Activated T-helper 17 cell treated with anti-CD3 and anti-CD28 coated beads, Interleukin-2, amount 50 U/mL, for 72 hours (primary cell): ENCODE measurements at regions not wholly inside any gene's neighbourhood (a gene's known extent, or its start where the extent isn't known, plus 50 kb on each side); places are given as distances from the start of the nearest gene placed in this dataset.

ENCODE experiments used
- ATAC-seq: fragments of 150-1000 bp; cut with Tn5 transposase; replicated peaks from 2 replicates; pipeline ENCODE4 v1.10.0; 2021; ENCODE audit warnings: mild to moderate bottlenecking, moderate library complexity
- H3K27ac Mint-ChIP-seq: one replicate; pipeline ENCODE4 v1.8.0; 2022; ENCODE audit warnings: mixed read lengths
- H3K27me3 Mint-ChIP-seq: one replicate; pipeline ENCODE4 v1.8.0; 2022; ENCODE audit warnings: mixed read lengths
- H3K36me3 Mint-ChIP-seq: one replicate; pipeline ENCODE4 v1.8.0; 2022; ENCODE audit warnings: low read depth, mild to moderate bottlenecking, mixed read lengths
- H3K4me1 Mint-ChIP-seq: one replicate; pipeline ENCODE4 v1.8.0; 2022; ENCODE audit warnings: mixed read lengths
- H3K4me3 Mint-ChIP-seq: one replicate; pipeline ENCODE4 v1.8.0; 2022; ENCODE audit warnings: mild to moderate bottlenecking, mixed read lengths
- H3K9me3 Mint-ChIP-seq: one replicate; pipeline ENCODE4 v1.8.0; 2022; ENCODE audit warnings: mixed read lengths

- H3K4me1 Mint-ChIP-seq = no peaks in the 10 kb centered on the region
- H3K27ac Mint-ChIP-seq = no peak overlapping the region
- H3K36me3 Mint-ChIP-seq = no peaks in the 10 kb centered on the region
- peaks cover 14% of the 10 kb centered on the region for H3K9me3 Mint-ChIP-seq
- H3K4me3 Mint-ChIP-seq = no peak overlapping the region
- ATAC-seq = no peak
- H3K27me3 Mint-ChIP-seq = no peaks in the 10 kb centered on the region
Observed at GRCh38 chr11:79940974-79941735, 500.3 kb upstream of the TENM4 start.

- no peaks in the 10 kb centered on the region for H3K4me1 Mint-ChIP-seq
- no peak overlapping the region for H3K4me3 Mint-ChIP-seq
Observed at GRCh38 chr11:79940165-79940564, 499.3 kb upstream of the TENM4 start.

GRCh38 chr11:79939111-79939510 is 498.3 kb upstream of the TENM4 start:
- no peak for ATAC-seq
- peaks cover 14% of the 10 kb centered on the region for H3K9me3 Mint-ChIP-seq
- no peak overlapping the region for H3K4me3 Mint-ChIP-seq
- no peak overlapping the region for H3K27ac Mint-ChIP-seq
- no peaks in the 10 kb centered on the region for H3K27me3 Mint-ChIP-seq
- H3K36me3 Mint-ChIP-seq = no peaks in the 10 kb centered on the region
- no peaks in the 10 kb centered on the region for H3K4me1 Mint-ChIP-seq

More at GRCh38 chr11:79940165-79940564, 499.3 kb upstream of the TENM4 start:
- ATAC-seq = no peak
- Mint-ChIP-seq H3K27me3 (no peaks in the 10 kb centered on the region), H3K36me3 (no peaks in the 10 kb centered on the region), H3K9me3 (peaks cover 14% of the 10 kb centered on the region), H3K27ac (no peak overlapping the region)

- Mint-ChIP-seq H3K4me1 (no peaks in the 10 kb centered on the region), H3K36me3 (no peaks in the 10 kb centered on the region), H3K9me3 (peaks cover 14% of the 10 kb centered on the region), H3K27ac (no peak overlapping the region), H3K27me3 (no peaks in the 10 kb centered on the region), H3K4me3 (no peak overlapping the region)
- no peak for ATAC-seq
Observed at GRCh38 chr11:79937676-79938334, 497.0 kb upstream of the TENM4 start.

- peaks cover 12% of the 10 kb centered on the region for H3K9me3 Mint-ChIP-seq
- no peak overlapping the region for H3K4me3 Mint-ChIP-seq
- ATAC-seq = no peak
- H3K27ac Mint-ChIP-seq = no peak overlapping the region
- H3K4me1 Mint-ChIP-seq = no peaks in the 10 kb centered on the region
- no peaks in the 10 kb centered on the region for H3K27me3 Mint-ChIP-seq
- H3K36me3 Mint-ChIP-seq = no peaks in the 10 kb centered on the region
Observed at GRCh38 chr11:79932612-79933011, 491.8 kb upstream of the TENM4 start.

GRCh38 chr11:79931692-79932091 is 490.9 kb upstream of the TENM4 start:
- H3K27ac Mint-ChIP-seq = no peak overlapping the region
- no peaks in the 10 kb centered on the region for H3K4me1 Mint-ChIP-seq
- no peaks in the 10 kb centered on the region for H3K27me3 Mint-ChIP-seq
- ATAC-seq = no peak
- peaks cover 10% of the 10 kb centered on the region for H3K9me3 Mint-ChIP-seq
- no peaks in the 10 kb centered on the region for H3K36me3 Mint-ChIP-seq
- H3K4me3 Mint-ChIP-seq = no peak overlapping the region

GRCh38 chr11:79926707-79927106 is 485.9 kb upstream of the TENM4 start:
- ATAC-seq = no peak
- H3K36me3 Mint-ChIP-seq = no peaks in the 10 kb centered on the region
- peaks cover 17% of the 10 kb centered on the region for H3K9me3 Mint-ChIP-seq
- no peak overlapping the region for H3K27ac Mint-ChIP-seq
- no peaks in the 10 kb centered on the region for H3K4me1 Mint-ChIP-seq
- H3K27me3 Mint-ChIP-seq = no peaks in the 10 kb centered on the region
- H3K4me3 Mint-ChIP-seq = no peak overlapping the region

- Mint-ChIP-seq H3K27ac (no peak overlapping the region), H3K4me1 (no peaks in the 10 kb centered on the region), H3K36me3 (no peaks in the 10 kb centered on the region), H3K9me3 (peaks cover 10% of the 10 kb centered on the region), H3K27me3 (no peaks in the 10 kb centered on the region), H3K4me3 (no peak overlapping the region)
- no peak for ATAC-seq
Observed at GRCh38 chr11:79925570-79925969, 484.7 kb upstream of the TENM4 start.

GRCh38 chr11:79922641-79923040 is 481.8 kb upstream of the TENM4 start:
- Mint-ChIP-seq H3K9me3 (peaks cover 13% of the 10 kb centered on the region), H3K27ac (no peak overlapping the region), H3K4me3 (no peak overlapping the region), H3K36me3 (no peaks in the 10 kb centered on the region), H3K4me1 (no peaks in the 10 kb centered on the region), H3K27me3 (no peaks in the 10 kb centered on the region)
- ATAC-seq = no peak

- ATAC-seq = no peak
- H3K27ac Mint-ChIP-seq = no peak overlapping the region
- no peak overlapping the region for H3K4me3 Mint-ChIP-seq
- H3K4me1 Mint-ChIP-seq = no peaks in the 10 kb centered on the region
- no peaks in the 10 kb centered on the region for H3K36me3 Mint-ChIP-seq
- H3K9me3 Mint-ChIP-seq = peaks cover 17% of the 10 kb centered on the region
- H3K27me3 Mint-ChIP-seq = no peaks in the 10 kb centered on the region
Observed at GRCh38 chr11:79920480-79920879, 479.6 kb upstream of the TENM4 start.

- no peak overlapping the region for H3K4me3 Mint-ChIP-seq
Observed at GRCh38 chr11:79919350-79919749, 478.5 kb upstream of the TENM4 start.

GRCh38 chr11:79918846-79919245 is 478.0 kb upstream of the TENM4 start:
- Mint-ChIP-seq H3K4me3 (no peak overlapping the region), H3K27me3 (no peaks in the 10 kb centered on the region), H3K9me3 (peaks cover 24% of the 10 kb centered on the region), H3K27ac (no peak overlapping the region), H3K4me1 (no peaks in the 10 kb centered on the region), H3K36me3 (no peaks in the 10 kb centered on the region)
- no peak for ATAC-seq

More at GRCh38 chr11:79919350-79919749, 478.5 kb upstream of the TENM4 start:
- H3K36me3 Mint-ChIP-seq = no peaks in the 10 kb centered on the region
- peaks cover 22% of the 10 kb centered on the region for H3K9me3 Mint-ChIP-seq
- H3K27me3 Mint-ChIP-seq = no peaks in the 10 kb centered on the region
- no peak overlapping the region for H3K27ac Mint-ChIP-seq
- no peak for ATAC-seq
- H3K4me1 Mint-ChIP-seq = no peaks in the 10 kb centered on the region

GRCh38 chr11:79906164-79906563 is 465.3 kb upstream of the TENM4 start:
- Mint-ChIP-seq H3K36me3 (no peaks in the 10 kb centered on the region), H3K27me3 (no peaks in the 10 kb centered on the region), H3K27ac (no peak overlapping the region), H3K4me1 (no peaks in the 10 kb centered on the region), H3K4me3 (no peak overlapping the region), H3K9me3 (peaks cover 16% of the 10 kb centered on the region)
- no peak for ATAC-seq

GRCh38 chr11:79902493-79902892 is 461.7 kb upstream of the TENM4 start:
- Mint-ChIP-seq H3K36me3 (no peaks in the 10 kb centered on the region), H3K4me1 (no peaks in the 10 kb centered on the region), H3K9me3 (peaks cover 21% of the 10 kb centered on the region), H3K4me3 (no peak overlapping the region), H3K27ac (no peak overlapping the region), H3K27me3 (no peaks in the 10 kb centered on the region)
- ATAC-seq = no peak

- no peaks in the 10 kb centered on the region for H3K4me1 Mint-ChIP-seq
- no peak for ATAC-seq
- no peak overlapping the region for H3K27ac Mint-ChIP-seq
- H3K9me3 Mint-ChIP-seq = peaks cover 14% of the 10 kb centered on the region
- H3K27me3 Mint-ChIP-seq = no peaks in the 10 kb centered on the region
- H3K4me3 Mint-ChIP-seq = no peak overlapping the region
- no peaks in the 10 kb centered on the region for H3K36me3 Mint-ChIP-seq
Observed at GRCh38 chr11:79897896-79898295, 457.1 kb upstream of the TENM4 start.
